ENCODE measurements at regions not wholly inside any gene's neighbourhood (a gene's known extent, or its start where the extent isn't known, plus 50 kb on each side); places are given as distances from the start of the nearest gene placed in this dataset.

DNA sequence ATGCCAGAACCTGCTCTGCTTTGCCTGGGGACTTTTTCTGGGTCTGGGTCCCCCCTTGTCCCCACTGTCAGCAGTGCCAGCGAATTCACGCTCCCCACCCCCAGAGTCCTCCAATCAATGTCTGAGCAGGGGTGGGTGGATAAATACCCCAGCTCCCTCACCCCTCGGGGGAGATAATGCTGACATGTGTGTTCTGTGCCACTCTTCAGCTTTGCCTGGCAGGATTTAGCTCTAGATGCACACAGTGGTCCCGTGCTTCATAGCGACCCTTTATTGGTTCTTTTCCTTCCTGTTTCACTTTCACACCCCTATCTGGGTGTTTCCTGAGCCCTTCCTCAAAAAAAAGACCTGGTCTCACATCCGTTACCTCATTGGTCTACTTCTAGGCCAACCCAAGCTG is 277.0 kb downstream of the NPIPA8 start:
- H3K27me3 Mint-ChIP-seq = peaks cover 19 to 38% of the 10 kb centered on the region in 2 donors
- no peak overlapping the region for H3K4me3 Mint-ChIP-seq
- DNase-seq (ENCODE audit: low spot score) (no peak), ATAC-seq (no peak)
- H3K27ac Mint-ChIP-seq = no peak overlapping the region
- H3K36me3 Mint-ChIP-seq = no peaks in the 10 kb centered on the region
- H3K9me3 Mint-ChIP-seq = no peaks in the 10 kb centered on the region
- H3K4me1 Mint-ChIP-seq (ENCODE audit: low read depth in 2 of 2) = no peaks in the 10 kb centered on the region

DNA sequence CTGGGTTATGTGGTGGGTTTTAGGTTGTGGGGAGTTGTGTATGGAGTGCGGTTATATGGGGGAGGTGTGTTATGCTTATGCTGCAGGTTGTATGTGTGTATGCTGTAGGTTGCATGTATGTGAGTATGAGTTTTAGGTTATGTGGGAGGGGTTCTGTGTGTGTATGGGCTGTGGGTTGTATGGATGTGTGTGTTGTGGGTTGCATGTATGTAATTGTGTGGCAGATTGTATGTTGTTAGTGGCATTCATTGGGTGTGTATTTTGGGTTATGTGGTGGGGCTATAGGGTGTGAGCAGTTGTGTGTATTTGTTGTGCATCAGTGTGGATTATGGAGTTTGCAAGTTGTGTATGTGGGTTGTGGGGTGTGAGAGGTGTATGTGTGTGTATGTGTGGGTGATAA is 277.4 kb downstream of the NPIPA8 start:
- Mint-ChIP-seq H3K4me3 (no peak overlapping the region), H3K36me3 (no peaks in the 10 kb centered on the region), H3K27me3 (peaks cover 19 to 36% of the 10 kb centered on the region in 2 donors), H3K9me3 (no peaks in the 10 kb centered on the region), H3K4me1 (ENCODE audit: low read depth in 2 of 2) (no peaks in the 10 kb centered on the region), H3K27ac (no peak overlapping the region)
- DNase-seq (ENCODE audit: low spot score) = no peak
- ATAC-seq = no peak

DNA sequence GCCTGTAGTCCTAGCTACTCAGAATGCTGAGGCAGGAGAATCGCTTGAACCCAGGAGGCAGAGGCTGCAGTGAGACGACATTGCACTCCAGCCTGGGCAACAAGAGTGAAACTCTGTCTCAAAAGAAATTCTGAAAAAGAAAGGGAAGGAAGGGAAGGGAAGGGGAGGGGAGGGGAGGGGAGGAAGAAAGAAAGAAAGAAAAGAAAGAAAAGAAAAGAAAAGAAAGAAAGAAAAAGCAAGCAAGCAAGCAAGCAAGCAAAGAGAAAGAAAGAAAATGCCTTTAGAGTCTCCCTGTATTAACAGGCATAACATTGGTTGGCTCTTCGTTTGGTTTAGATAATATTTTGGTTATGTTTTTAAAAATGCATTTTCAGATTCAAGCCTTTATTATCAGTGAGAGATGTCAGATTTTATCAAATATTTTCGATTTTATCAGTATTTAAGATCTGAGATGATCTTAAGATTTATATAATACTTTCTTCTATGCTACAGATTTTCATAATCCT is 281.1 kb downstream of the NPIPA8 start:
- H3K36me3 Mint-ChIP-seq = no peaks in the 10 kb centered on the region
- DNase-seq (ENCODE audit: low spot score) (no peak), ATAC-seq (no peak)
- no peaks in the 10 kb centered on the region for H3K9me3 Mint-ChIP-seq
- H3K4me1 Mint-ChIP-seq (ENCODE audit: low read depth in 2 of 2) = no peaks in the 10 kb centered on the region
- no peak overlapping the region for H3K4me3 Mint-ChIP-seq
- H3K27ac Mint-ChIP-seq = no peak overlapping the region
- H3K27me3 Mint-ChIP-seq = peaks cover 21 to 40% of the 10 kb centered on the region in 2 donors

DNA sequence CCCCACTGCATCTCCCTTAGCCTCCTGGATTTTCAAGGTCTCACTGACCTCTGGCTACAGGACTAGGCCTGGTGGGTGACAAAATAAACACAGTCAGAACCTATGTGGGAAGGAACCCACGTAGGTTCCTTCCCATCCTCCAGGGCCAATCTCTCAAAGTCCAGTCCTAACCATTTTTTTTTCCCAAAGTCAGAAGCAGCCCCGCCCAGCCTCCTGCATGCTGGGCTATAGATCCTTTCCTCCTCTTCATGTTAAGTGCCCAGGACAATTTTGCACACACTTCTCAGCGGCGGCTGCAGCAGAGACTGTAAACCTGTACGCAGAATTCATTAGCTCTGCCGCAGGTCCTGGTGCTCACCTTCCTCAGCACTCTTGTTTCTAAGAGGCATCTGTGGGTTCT is 285.8 kb downstream of the NPIPA8 start:
- Mint-ChIP-seq H3K9me3 (no peaks in the 10 kb centered on the region), H3K4me3 (no peak overlapping the region), H3K4me1 (ENCODE audit: low read depth in 2 of 2) (no peaks in the 10 kb centered on the region)

DNA sequence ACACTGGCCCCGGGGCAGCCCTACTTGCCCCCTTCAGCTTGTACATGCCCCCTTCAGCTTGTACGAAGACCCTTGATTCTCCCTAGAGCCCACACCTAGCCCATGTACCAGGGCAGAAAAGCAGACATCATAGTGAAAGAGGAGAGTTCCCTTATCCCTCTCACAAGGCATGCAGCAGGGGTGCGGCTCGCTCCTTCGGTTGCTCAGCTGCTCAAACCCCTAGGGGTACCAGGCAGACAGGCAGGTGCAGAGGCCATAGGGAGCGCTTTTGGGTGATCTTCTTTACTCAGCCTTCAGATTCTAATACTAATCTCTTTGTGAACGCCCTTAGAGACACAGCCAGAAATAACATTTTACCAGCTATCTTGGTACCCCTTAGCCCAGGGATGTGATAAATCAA is 286.3 kb downstream of the NPIPA8 start:
- Mint-ChIP-seq H3K4me1 (ENCODE audit: low read depth in 2 of 2) (no peaks in the 10 kb centered on the region), H3K27me3 (peaks cover 17 to 24% of the 10 kb centered on the region in 2 donors), H3K27ac (no peak overlapping the region), H3K9me3 (no peaks in the 10 kb centered on the region), H3K36me3 (no peaks in the 10 kb centered on the region), H3K4me3 (no peak overlapping the region)
- DNase-seq (ENCODE audit: low spot score) = no peak
- ATAC-seq = peak in 1 of 2 donors; percentile 17

More for the DNA sequence above, 285.8 kb downstream of the NPIPA8 start:
- H3K27ac Mint-ChIP-seq = no peak overlapping the region
- H3K36me3 Mint-ChIP-seq = no peaks in the 10 kb centered on the region
- ATAC-seq = no peak
- H3K27me3 Mint-ChIP-seq = peaks cover 17 to 24% of the 10 kb centered on the region in 2 donors
- DNase-seq (ENCODE audit: low spot score) = no peak

DNA sequence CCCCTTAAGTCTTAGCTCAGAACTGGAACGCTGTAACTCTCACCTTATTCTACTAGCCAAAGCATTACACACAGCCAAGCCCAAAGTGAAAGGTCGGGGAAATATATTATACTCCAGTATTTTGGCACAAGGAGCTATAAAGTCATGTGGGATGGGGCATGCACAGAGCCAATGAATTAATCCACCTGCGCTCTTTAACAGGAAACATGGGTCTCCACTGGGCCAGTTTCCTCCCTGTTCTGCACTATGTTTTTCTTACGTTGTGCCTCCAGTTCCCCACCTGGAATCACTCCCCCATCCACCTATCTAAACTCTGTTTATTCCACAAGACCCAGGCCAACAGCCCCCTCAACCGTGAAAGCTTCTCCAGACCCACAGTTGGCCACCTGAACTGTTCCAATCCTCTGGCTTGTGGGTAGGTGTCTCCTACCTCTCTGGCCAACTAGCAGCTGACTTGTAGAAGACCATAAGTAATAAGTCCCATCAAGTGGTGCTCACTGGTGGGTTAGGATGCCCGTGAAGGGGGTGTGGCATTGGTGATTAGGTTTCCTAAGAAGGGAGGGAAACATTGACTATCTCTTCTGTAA is 286.9 kb downstream of the NPIPA8 start:
- Mint-ChIP-seq H3K9me3 (no peaks in the 10 kb centered on the region), H3K27me3 (peaks cover 17 to 24% of the 10 kb centered on the region in 2 donors), H3K27ac (no peak overlapping the region), H3K36me3 (no peaks in the 10 kb centered on the region), H3K4me3 (no peak overlapping the region), H3K4me1 (ENCODE audit: low read depth in 2 of 2) (no peaks in the 10 kb centered on the region)
- ATAC-seq (no peak), DNase-seq (ENCODE audit: low spot score) (no peak)

DNA sequence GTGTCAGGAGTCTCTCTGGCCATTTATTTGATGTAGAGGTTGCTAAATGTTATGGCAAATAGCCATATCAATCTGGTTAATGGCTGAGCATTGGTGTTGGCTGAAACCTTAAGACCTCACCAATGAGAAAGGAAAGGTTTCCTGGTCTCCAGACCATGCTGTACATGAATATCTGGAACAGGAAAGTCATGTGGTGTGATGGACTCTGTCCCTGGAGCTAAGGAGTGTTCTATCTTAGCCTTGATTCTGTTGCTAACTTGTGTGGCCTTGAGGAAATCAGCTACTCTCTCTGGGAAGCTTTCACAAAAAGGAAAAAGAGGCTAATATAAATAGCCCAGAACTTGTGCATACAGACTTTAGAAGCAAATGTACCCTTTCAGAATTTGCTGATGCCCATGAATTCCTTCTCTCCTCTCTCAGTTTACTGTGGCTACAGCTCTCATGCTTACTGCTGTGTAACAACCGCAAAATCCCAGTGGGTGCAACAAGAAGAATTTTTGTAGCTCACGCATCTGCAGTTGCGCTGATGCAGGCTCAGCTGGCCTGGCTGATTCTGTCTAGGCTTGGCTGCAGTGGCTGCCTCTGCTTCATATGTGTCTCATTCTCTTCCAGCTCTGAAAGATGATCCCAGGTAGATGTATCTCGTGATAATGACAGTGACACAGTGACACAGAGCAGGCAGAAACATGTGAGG is 287.5 kb downstream of the NPIPA8 start:
- no peak for ATAC-seq
- peaks cover 17 to 29% of the 10 kb centered on the region in 2 donors for H3K27me3 Mint-ChIP-seq

DNA sequence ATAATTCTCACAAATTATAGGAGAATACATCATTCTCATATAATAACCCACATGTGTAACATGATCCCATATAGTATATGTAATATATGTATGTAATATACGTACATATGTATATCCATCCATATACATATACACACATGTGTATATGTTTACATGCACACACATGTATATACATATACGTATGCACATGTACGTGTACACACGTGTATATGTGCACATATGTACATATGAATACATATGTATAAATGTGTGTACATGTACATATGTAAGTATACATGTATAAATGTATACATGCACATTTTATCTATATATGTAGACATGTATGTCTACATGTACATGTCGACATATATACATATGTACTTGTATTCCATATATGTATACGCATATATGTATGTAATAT is 288.8 kb downstream of the NPIPA8 start:
- H3K27me3 Mint-ChIP-seq = peaks cover 13 to 24% of the 10 kb centered on the region in 2 donors
- H3K36me3 Mint-ChIP-seq = no peaks in the 10 kb centered on the region
- no peak for DNase-seq (ENCODE audit: low spot score)
- no peaks in the 10 kb centered on the region for H3K4me1 Mint-ChIP-seq (ENCODE audit: low read depth in 2 of 2)
- H3K9me3 Mint-ChIP-seq = no peaks in the 10 kb centered on the region
- no peak overlapping the region for H3K27ac Mint-ChIP-seq
- H3K4me3 Mint-ChIP-seq = no peak overlapping the region
- no peak for ATAC-seq

More for the DNA sequence above, 287.5 kb downstream of the NPIPA8 start:
- Mint-ChIP-seq H3K9me3 (no peaks in the 10 kb centered on the region), H3K4me1 (ENCODE audit: low read depth in 2 of 2) (no peaks in the 10 kb centered on the region), H3K4me3 (no peak overlapping the region), H3K36me3 (no peaks in the 10 kb centered on the region), H3K27ac (no peak overlapping the region)
- no peak for DNase-seq (ENCODE audit: low spot score)

DNA sequence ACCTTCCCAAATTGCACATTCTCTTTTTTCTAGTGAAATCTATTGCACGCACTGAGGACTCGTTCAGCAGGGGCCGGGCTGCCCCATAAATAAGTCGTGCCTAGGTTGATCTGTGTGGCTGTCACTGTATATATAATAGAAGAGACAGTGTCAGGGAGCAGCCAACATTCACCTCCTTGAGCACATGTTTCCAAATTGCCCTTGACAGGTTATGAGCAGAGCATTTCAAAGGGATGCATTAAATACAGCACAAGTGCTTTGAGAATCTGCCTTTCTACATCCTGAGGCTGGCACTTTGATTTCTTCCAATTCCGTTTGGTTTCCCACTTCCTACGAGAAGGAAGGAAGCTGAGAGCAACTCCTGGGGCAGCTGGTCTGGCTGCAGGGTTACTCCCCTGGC is 291.2 kb downstream of the NPIPA8 start:
- ATAC-seq = no peak
- H3K4me3 Mint-ChIP-seq = no peak overlapping the region
- peaks cover 10 to 17% of the 10 kb centered on the region in 2 donors for H3K27me3 Mint-ChIP-seq
- no peaks in the 10 kb centered on the region for H3K36me3 Mint-ChIP-seq
- H3K27ac Mint-ChIP-seq = no peak overlapping the region
- DNase-seq (ENCODE audit: low spot score) = no peak
- no peaks in the 10 kb centered on the region for H3K4me1 Mint-ChIP-seq (ENCODE audit: low read depth in 2 of 2)
- no peaks in the 10 kb centered on the region for H3K9me3 Mint-ChIP-seq

DNA sequence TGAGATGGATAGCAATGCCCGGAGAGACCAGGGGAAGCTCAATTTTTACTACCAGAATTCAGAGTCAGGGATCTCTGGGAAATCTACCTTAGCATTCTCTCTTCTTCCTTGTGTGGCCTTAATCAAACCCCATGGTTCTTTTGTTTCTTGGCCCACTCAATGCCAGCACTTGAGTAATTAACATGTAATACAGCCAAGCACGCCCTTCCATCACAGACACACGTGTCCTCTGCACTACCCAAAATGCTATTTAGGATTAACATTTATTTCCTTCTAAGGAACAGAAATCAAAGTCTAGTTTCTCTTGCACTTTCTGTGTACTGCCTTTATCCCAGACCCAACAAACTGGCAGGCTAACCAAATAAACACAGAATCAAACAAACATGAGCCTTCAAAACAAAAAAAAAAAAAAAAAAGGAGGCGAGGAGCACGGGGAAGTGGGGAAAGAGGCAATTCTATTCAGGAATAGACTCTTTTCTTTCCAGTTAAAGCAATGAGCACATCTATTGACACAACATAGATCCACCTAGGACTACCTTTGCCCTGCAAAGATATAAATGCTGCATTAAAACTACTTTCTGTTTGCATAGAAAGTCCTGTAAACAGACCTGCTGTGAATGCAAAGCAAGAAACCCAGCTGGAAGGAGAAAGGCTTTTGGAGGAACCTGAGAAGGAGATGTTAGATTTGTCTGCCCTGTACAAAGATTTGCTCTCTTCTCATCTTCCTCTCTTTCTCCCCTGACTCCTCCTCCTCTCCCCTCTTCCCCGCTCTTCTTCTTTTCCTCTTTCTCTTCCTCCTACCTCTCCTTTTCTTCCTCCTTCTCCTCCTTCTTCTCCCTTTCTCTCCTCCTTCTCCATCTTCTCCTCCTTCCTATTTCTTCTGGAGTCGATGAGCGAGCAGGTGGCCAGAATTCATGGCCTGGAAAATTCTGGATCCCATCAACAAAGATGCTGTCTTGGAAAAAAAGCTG is 294.4 kb downstream of the NPIPA8 start:
- Mint-ChIP-seq H3K36me3 (no peaks in the 10 kb centered on the region), H3K4me3 (no peak overlapping the region), H3K4me1 (ENCODE audit: low read depth in 2 of 2) (no peaks in the 10 kb centered on the region), H3K27me3 (peaks cover 7 to 22% of the 10 kb centered on the region in 2 donors), H3K9me3 (no peaks in the 10 kb centered on the region), H3K27ac (no peak overlapping the region)
- ATAC-seq (no peak), DNase-seq (ENCODE audit: low spot score) (no peak)

DNA sequence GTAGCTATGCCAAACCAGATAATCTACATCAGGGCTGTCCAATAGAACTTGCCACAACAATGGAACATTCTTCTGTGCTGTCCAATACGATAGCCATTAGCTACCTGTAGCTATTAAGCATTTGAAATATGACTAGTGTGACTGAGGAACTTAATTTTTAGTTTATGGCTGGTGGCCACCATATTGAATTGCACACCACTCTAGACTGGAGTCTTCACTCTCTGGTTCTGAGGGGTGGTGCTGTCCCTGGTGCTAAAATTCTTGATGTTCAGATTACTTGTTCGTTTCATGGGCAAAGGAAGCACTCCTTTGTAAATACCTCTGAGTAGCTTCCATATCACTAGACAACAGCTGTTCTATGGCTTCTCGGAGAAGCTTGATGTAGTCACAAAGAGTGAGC is 296.6 kb downstream of the NPIPA8 start:
- Mint-ChIP-seq H3K9me3 (peaks cover 3% of the 10 kb centered on the region), H3K36me3 (no peaks in the 10 kb centered on the region), H3K27me3 (peaks cover 5 to 27% of the 10 kb centered on the region in 2 donors), H3K27ac (no peak overlapping the region), H3K4me3 (no peak overlapping the region), H3K4me1 (ENCODE audit: low read depth in 2 of 2) (no peaks in the 10 kb centered on the region)
- DNase-seq (ENCODE audit: low spot score) (no peak), ATAC-seq (no peak)

DNA sequence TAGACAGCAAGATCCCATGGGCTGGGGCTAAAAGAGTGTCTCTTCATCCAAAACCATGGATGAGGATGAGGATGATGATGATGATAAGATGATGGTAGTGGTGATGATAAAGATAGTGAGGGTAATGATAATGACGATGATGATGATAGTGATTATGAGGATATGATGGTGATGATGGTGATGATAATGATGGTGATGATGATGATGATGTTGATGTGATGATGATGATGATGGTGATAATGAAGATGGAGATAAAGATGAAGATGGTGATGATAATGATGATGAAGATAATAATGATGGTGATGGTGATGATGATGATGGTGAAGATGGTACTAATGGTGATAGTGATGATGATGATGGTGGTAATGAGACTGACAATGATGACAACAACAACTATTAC is 299.5 kb downstream of the NPIPA8 start:
- no peaks in the 10 kb centered on the region for H3K36me3 Mint-ChIP-seq
- H3K4me1 Mint-ChIP-seq (ENCODE audit: low read depth in 2 of 2) = no peaks in the 10 kb centered on the region
- no peak for ATAC-seq
- H3K4me3 Mint-ChIP-seq = no peak overlapping the region
- no peak overlapping the region for H3K27ac Mint-ChIP-seq
- peaks cover 5 to 31% of the 10 kb centered on the region in 2 donors for H3K27me3 Mint-ChIP-seq
- DNase-seq (ENCODE audit: low spot score) = no peak
- H3K9me3 Mint-ChIP-seq = peaks cover 3% of the 10 kb centered on the region

DNA sequence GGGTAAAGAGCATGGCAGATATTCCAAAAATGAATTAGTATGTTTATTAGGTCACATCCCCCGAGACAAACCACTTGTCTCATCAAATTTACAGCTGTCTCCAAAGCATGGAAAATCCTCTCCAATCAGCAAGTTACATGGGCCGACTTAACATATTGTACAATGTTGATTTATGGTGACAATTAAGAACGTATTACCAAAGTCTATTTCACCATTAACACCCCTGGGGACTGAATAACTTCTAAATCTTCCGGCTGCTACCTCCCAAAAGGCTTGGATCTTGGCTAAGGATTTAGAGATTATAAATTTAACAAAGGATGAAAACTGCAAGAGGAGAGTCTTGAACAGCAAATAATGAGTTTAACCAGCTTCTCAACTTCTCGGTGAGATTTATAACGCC is 311.9 kb downstream of the NPIPA8 start:
- Mint-ChIP-seq H3K27me3 (peaks cover 13 to 27% of the 10 kb centered on the region in 2 donors), H3K4me3 (no peak overlapping the region), H3K27ac (no peak overlapping the region), H3K4me1 (ENCODE audit: low read depth in 2 of 2) (no peaks in the 10 kb centered on the region), H3K36me3 (no peaks in the 10 kb centered on the region), H3K9me3 (no peaks in the 10 kb centered on the region)
- no peak for DNase-seq (ENCODE audit: low spot score)
- ATAC-seq = no peak

DNA sequence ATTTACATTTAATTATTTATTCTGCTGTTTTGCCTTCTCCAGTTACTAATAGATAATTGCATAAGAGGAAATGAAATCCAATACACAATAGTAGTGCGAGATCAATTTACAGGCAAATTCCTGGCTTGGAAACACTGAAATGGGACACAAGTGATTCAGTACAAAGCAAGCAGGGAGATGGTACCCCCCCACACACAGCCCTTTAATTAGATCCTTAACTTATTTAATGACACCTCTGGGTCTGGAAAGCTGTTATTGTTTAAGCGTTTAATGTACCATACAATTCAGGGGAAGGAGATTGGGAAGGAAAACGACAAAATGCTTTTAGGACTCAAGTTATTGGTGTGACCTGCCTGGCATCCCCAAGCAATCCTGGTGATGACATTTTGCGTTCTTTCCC is 318.2 kb downstream of the NPIPA8 start:
- Mint-ChIP-seq H3K36me3 (no peaks in the 10 kb centered on the region), H3K4me3 (no peak overlapping the region), H3K27ac (no peak overlapping the region), H3K27me3 (peaks cover 6 to 24% of the 10 kb centered on the region in 2 donors), H3K4me1 (ENCODE audit: low read depth in 2 of 2) (no peaks in the 10 kb centered on the region), H3K9me3 (no peaks in the 10 kb centered on the region)
- ATAC-seq (no peak), DNase-seq (ENCODE audit: low spot score) (no peak)

Measured in natural killer cell treated with Interleukin-12 subunit alpha and Interleukin-12 subunit beta and Interleukin-15 and Interleukin-18, amount 100 ng/mL, for 72 hours (primary cell).